Spinal cord (tissue), 9 donors: ENCODE measurements at regions not wholly inside any gene's neighbourhood (a gene's known extent, or its start where the extent isn't known, plus 50 kb on each side); places are given as distances from the start of the nearest gene placed in this dataset.

Experiments
- DNase-seq, 6 donors: peaks; one replicate each; pipeline versions ENCODE4 v3.0.0 to v3.0.0-alpha.2; 2013 to 2015; ENCODE audit warnings: low spot score in 6 of 6, low read depth in 4 of 6
- H3K27ac ChIP-seq: one replicate; pipeline ENCODE4 v1.5.1; 2013; ENCODE audit warnings: low read depth, low read length, control low read depth
- H3K27me3 ChIP-seq: one replicate; pipeline ENCODE4 v1.6.1; 2013; ENCODE audit warnings: low read length; ENCODE audit not compliant: control insufficient read depth, insufficient read depth
- H3K36me3 ChIP-seq: one replicate; pipeline ENCODE4 v1.6.1; 2013; ENCODE audit warnings: low read length; ENCODE audit not compliant: control insufficient read depth, insufficient read depth
- H3K4me1 ChIP-seq: one replicate; pipeline ENCODE4 v1.6.1; 2013; ENCODE audit warnings: low read length; ENCODE audit not compliant: control insufficient read depth, insufficient read depth
- H3K4me3 ChIP-seq: one replicate; pipeline ENCODE4 v1.5.1; 2013; ENCODE audit warnings: low read depth, low read length, control low read depth
- H3K9me3 ChIP-seq: one replicate; pipeline ENCODE4 v1.6.1; 2013; ENCODE audit warnings: low read length; ENCODE audit not compliant: control insufficient read depth, insufficient read depth
- WGBS: methylation state at CpG from one replicate; pipeline ENCODE4 v1.1.5; 2013; ENCODE audit warnings: missing lambda C conversion rate; ENCODE audit not compliant: insufficient coverage; 5-methylcytosine and 5-hydroxymethylcytosine counted together
- donor health status: healthy.

DNA sequence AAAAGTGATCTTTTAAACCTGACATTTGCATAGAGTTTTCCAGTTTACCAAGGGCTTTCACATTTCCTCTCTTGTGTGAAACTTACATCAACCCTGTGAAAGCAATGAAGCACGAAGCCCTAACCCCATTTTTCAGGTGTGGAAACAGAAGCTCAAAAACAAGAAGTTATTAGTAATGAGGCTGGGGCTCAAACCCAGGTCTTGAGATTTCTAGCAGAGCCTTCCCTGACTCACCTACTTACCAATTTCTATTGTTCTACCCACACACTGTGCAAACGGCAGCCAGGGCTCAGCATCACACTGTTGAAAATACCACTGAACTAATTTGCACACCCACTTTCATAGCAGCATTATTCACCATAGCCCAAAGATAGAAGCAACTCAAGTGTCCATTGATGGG is 117.8 kb upstream of the IGF1R start:
- no peak overlapping the region for H3K27ac ChIP-seq
- H3K27me3 ChIP-seq: peaks cover 3% of the 10 kb centered on the region
- WGBS: no CpG with 5 or more reads among the region's 2 CpGs
- H3K36me3 ChIP-seq: no peaks in the 10 kb centered on the region
- H3K4me1 ChIP-seq: no peaks in the 10 kb centered on the region
- no peak overlapping the region for H3K4me3 ChIP-seq
- no peak for DNase-seq
- H3K9me3 ChIP-seq: no peaks in the 10 kb centered on the region

GRCh38 chr15:98532063-98532462 is 116.3 kb upstream of the IGF1R start:
- H3K36me3 ChIP-seq: no peaks in the 10 kb centered on the region
- peaks cover 3% of the 10 kb centered on the region for H3K27me3 ChIP-seq
- no peaks in the 10 kb centered on the region for H3K4me1 ChIP-seq
- no CpG with 5 or more reads among the region's 2 CpGs for WGBS
- no peaks in the 10 kb centered on the region for H3K9me3 ChIP-seq
- no peak overlapping the region for H3K27ac ChIP-seq
- H3K4me3 ChIP-seq: no peak overlapping the region
- no peak for DNase-seq

DNA sequence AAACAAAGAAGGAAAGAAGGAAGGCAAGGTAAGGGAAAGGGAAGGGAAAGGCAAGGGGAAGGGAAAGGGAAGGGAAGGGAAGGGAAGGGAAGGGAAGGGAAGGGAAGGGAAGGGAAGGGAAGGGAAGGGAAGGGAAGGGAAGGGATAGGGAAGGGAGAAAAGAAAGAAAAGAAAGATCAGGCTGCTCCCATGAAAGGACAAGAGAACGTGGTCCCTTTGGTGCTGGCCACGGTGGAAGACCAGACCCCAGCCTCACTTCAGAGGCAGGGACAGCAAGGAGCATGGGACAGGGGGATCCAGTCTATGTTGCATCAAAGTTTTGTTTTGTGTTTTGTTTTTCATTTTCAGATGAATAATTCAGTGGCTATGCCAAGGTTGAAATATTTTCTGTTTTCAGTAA is 111.4 kb upstream of the IGF1R start:
- H3K27me3 ChIP-seq: no peaks in the 10 kb centered on the region
- H3K4me1 ChIP-seq: no peaks in the 10 kb centered on the region
- H3K9me3 ChIP-seq: no peaks in the 10 kb centered on the region
- DNase-seq: no peak
- H3K36me3 ChIP-seq: no peaks in the 10 kb centered on the region
- no peak overlapping the region for H3K4me3 ChIP-seq
- 87% methylated on average over 2 of the region's 2 CpGs for WGBS
- no peak overlapping the region for H3K27ac ChIP-seq

DNA sequence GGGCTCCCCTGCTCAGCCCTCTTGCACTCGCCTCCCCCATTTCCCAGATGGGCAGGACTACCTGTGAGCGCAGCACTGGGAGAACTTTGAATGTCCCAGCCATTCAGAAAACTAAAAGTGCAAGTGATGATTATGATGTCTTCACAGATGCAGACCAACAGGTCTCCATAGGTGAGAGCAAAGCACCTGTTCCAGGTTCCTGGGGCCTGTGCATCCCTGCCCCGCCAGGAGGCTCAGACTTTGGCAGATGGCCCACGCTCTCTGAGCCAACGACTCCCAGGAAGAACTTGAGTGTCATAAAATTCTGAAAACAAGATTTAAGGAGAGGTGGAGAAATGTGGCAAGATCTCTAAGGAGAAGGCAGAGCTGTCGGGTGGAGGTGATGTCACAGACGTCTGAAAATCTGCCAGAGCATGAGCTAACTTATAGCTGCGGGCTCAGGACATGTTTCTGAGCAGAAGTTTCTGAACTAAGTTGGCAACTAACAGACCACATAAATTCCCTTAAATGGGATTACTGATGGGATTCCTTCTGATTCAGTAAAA is 110.8 kb upstream of the IGF1R start:
- Histone ChIP-seq H3K27me3 (no peaks in the 10 kb centered on the region), H3K4me1 (no peaks in the 10 kb centered on the region), H3K36me3 (no peaks in the 10 kb centered on the region), H3K4me3 (no peak overlapping the region), H3K27ac (no peak overlapping the region), H3K9me3 (no peaks in the 10 kb centered on the region)
- DNase-seq: no peak
- 86% methylated on average over 6 of the region's 8 CpGs for WGBS

DNA sequence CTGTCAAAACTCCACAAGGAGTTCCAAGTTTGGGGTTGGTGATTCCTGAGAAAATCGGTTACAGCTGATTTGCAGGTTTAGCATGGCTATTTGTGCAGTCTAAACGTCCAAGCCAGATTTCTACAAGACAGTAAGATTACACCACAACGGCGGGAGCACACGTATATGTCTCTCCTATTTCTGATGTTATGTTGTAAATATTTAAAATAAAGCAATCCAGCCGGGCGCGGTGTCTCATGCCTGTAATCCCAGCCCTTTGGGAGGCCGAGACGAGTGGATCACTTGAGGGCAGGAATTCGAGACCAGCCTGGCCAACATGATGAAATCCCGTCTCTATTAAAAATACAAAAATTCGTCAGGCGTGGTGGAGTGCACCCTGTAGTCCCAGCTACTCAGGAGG is 106.8 kb upstream of the IGF1R start:
- Histone ChIP-seq H3K27ac (no peak overlapping the region), H3K4me1 (no peaks in the 10 kb centered on the region), H3K4me3 (no peak overlapping the region), H3K36me3 (no peaks in the 10 kb centered on the region), H3K9me3 (no peaks in the 10 kb centered on the region), H3K27me3 (no peaks in the 10 kb centered on the region)
- no peak for DNase-seq
- 90% methylated on average over 8 of the region's 14 CpGs for WGBS

GRCh38 chr15:98543237-98543636 is 105.1 kb upstream of the IGF1R start:
- Histone ChIP-seq H3K27me3 (peaks cover 4% of the 10 kb centered on the region), H3K36me3 (no peaks in the 10 kb centered on the region), H3K27ac (no peak overlapping the region), H3K4me1 (peaks cover 9% of the 10 kb centered on the region), H3K4me3 (no peak overlapping the region), H3K9me3 (no peaks in the 10 kb centered on the region)
- no peak for DNase-seq
- WGBS: no CpG with 5 or more reads among the region's 1 CpG

DNA sequence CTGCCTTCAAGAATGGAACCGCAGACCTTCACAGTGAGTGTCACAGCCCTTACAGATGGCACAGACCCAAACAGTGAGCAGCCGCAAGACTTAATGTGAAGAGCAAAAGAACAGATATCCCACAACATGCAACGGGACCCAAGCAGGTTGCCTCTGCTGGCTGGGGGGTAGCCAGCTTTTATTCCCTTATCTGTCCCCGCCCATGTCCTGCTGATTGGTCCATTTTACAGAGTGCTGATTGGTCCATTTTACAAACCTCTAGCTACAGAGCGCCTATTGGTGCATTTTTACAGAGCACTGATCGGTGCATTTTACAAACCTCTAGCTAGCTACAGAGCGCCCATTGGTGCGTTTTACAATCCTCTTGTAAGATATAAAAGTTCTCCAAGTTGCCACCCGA is 102.0 kb upstream of the IGF1R start:
- no peak overlapping the region for H3K4me3 ChIP-seq
- DNase-seq: no peak
- H3K36me3 ChIP-seq: no peaks in the 10 kb centered on the region
- H3K4me1 ChIP-seq: peaks cover 20% of the 10 kb centered on the region
- H3K9me3 ChIP-seq: no peaks in the 10 kb centered on the region
- 91% methylated on average over 8 of the region's 9 CpGs for WGBS
- H3K27ac ChIP-seq: no peak overlapping the region
- H3K27me3 ChIP-seq: peaks cover 6% of the 10 kb centered on the region

DNA sequence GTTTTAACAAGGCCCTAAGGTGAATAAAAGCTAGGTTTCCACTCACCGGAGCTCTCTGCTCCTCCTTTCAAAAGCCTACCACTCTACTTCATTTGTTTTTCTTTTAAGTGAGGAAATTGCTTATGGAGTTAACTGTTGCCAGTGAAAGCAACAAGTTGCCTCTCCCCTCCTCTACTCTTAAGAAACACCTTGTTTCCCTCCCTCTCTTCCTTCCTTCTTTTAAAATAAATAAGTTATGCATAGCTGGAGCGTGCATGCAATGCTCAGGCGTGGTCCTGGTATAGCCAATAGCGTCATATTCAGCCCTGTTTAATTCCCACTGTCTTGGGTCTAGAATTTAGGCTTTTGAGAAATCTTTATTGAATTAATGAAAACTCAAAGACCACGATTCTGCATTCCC is 101.1 kb upstream of the IGF1R start:
- Histone ChIP-seq H3K4me3 (no peak overlapping the region), H3K27ac (no peak overlapping the region)
- WGBS: 0% methylated on average over 1 of the region's 5 CpGs

GRCh38 chr15:98547741-98548138 is 100.6 kb upstream of the IGF1R start:
- peaks cover 6% of the 10 kb centered on the region for H3K27me3 ChIP-seq
- no peaks in the 10 kb centered on the region for H3K9me3 ChIP-seq
- peak in 2 of 6 donors; percentile 31 to 48 for DNase-seq
- WGBS: 0% methylated on average over 11 of the region's 19 CpGs
- peak overlapping the region; percentile 66 for H3K4me3 ChIP-seq
- no peaks in the 10 kb centered on the region for H3K36me3 ChIP-seq
- H3K4me1 ChIP-seq: peaks cover 20% of the 10 kb centered on the region
- H3K27ac ChIP-seq: peak overlapping the region; percentile 78

More for the DNA sequence above, 101.1 kb upstream of the IGF1R start:
- H3K9me3 ChIP-seq: no peaks in the 10 kb centered on the region
- peaks cover 20% of the 10 kb centered on the region for H3K4me1 ChIP-seq
- H3K36me3 ChIP-seq: no peaks in the 10 kb centered on the region
- DNase-seq: no peak
- peaks cover 6% of the 10 kb centered on the region for H3K27me3 ChIP-seq

DNA sequence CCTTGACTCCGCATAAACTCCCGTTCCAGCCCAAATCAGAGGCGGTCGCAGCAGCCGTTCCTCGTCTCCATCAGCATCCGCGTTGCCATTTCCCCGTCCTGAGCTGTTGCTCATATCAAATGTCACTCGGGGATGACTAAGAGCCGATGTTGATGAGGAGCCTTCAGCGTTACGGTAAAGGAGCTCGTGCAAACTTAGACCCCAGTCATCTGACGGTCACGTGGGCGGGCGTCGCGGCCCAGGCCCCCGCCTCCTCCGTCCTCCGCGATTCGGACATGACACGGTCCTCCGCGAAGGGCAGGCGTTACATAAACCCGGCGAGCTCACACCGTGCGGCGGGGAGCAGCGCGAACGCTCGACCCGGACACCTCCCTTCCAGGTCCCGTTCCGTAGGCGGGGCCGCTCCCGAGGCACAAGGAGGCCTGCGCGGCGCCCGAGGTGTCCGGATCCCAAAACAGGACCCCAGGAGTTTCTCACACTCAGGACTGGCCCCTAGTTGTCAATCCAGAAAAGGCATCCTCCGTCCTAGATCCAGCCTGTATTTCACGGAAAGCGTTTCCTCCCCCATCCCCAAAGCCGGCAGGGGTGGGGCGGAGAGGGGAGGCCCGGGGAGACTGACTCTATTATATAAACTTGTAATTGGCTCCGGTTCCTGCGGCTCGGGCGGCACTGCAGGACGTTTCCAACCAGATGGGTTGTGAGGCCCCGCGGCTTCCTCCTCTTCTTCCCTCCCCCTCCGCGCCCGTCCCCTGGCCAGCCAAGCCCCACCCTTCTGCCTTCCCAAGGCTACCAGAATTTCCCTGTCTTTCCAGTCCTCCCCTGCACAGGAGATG is 100.0 kb upstream of the IGF1R start:
- H3K36me3 ChIP-seq: no peaks in the 10 kb centered on the region
- under 1% methylated on average over 53 of the region's 65 CpGs for WGBS
- H3K27ac ChIP-seq: peak overlapping the region; percentile 78
- no peaks in the 10 kb centered on the region for H3K9me3 ChIP-seq
- peaks cover 20% of the 10 kb centered on the region for H3K4me1 ChIP-seq
- peaks cover 6% of the 10 kb centered on the region for H3K27me3 ChIP-seq
- peak; percentile 36 to 85 (median 62) for DNase-seq
- peak overlapping the region; percentile 66 for H3K4me3 ChIP-seq
